Muscle of leg (tissue), 3 donors: ENCODE measurements at regions not wholly inside any gene's neighbourhood (a gene's known extent, or its start where the extent isn't known, plus 50 kb on each side); places are given as distances from the start of the nearest gene placed in this dataset.

Source experiments
- DNase-seq: peaks from one replicate; pipeline ENCODE4 v3.0.0; 2013
- H3K27ac ChIP-seq: one replicate; pipeline ENCODE4 v1.5.1; 2013; ENCODE audit warnings: mild to moderate bottlenecking, low read length, control low read depth
- H3K27me3 ChIP-seq: one replicate; pipeline ENCODE4 v1.6.1; 2013; ENCODE audit warnings: low read length; ENCODE audit not compliant: control insufficient read depth, insufficient read depth
- H3K36me3 ChIP-seq: one replicate; pipeline ENCODE4 v1.6.1; 2013; ENCODE audit warnings: low read length; ENCODE audit not compliant: control insufficient read depth, insufficient read depth
- H3K4me1 ChIP-seq: one replicate; pipeline ENCODE4 v1.6.1; 2013; ENCODE audit warnings: low read length; ENCODE audit not compliant: control insufficient read depth, insufficient read depth
- H3K4me3 ChIP-seq: one replicate; pipeline ENCODE4 v1.5.1; 2013; ENCODE audit warnings: low read length, control low read depth
- H3K9me3 ChIP-seq: replicated peaks from 2 replicates; pipeline ENCODE4 v1.6.1; 2013; ENCODE audit warnings: low read depth, low read length; ENCODE audit not compliant: control insufficient read depth
- WGBS: methylation state at CpG from one replicate; pipeline ENCODE4 v1.1.5; 2013; ENCODE audit warnings: missing lambda C conversion rate; ENCODE audit not compliant: insufficient coverage; 5-methylcytosine and 5-hydroxymethylcytosine counted together

DNA sequence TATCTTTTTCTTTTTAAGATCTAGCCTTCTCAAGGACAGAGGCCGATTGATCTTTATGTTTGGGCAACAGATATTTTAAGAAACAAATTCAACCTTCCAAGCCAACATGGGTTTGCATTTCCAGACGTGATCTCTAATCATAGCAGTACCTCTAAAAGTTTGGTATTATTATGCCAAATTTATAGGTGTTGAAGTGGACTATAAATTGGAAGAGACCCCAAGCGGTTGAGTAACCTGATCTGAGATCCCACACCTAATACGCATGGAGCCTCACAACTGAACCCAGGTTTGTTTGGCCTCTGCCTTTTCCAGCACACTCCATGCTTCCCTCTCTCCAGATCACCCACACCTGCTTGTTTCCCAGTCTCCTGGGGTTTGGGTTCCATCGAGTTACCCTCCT lies 116.5 kb downstream of the DDX1 start:
- Histone ChIP-seq H3K4me1 (peaks cover 17% of the 10 kb centered on the region), H3K27ac (peak overlapping the region; percentile 54), H3K27me3 (no peaks in the 10 kb centered on the region), H3K4me3 (no peak overlapping the region), H3K36me3 (no peaks in the 10 kb centered on the region), H3K9me3 (no peaks in the 10 kb centered on the region)
- no CpG with 5 or more reads among the region's 5 CpGs for WGBS
- no peak for DNase-seq

DNA sequence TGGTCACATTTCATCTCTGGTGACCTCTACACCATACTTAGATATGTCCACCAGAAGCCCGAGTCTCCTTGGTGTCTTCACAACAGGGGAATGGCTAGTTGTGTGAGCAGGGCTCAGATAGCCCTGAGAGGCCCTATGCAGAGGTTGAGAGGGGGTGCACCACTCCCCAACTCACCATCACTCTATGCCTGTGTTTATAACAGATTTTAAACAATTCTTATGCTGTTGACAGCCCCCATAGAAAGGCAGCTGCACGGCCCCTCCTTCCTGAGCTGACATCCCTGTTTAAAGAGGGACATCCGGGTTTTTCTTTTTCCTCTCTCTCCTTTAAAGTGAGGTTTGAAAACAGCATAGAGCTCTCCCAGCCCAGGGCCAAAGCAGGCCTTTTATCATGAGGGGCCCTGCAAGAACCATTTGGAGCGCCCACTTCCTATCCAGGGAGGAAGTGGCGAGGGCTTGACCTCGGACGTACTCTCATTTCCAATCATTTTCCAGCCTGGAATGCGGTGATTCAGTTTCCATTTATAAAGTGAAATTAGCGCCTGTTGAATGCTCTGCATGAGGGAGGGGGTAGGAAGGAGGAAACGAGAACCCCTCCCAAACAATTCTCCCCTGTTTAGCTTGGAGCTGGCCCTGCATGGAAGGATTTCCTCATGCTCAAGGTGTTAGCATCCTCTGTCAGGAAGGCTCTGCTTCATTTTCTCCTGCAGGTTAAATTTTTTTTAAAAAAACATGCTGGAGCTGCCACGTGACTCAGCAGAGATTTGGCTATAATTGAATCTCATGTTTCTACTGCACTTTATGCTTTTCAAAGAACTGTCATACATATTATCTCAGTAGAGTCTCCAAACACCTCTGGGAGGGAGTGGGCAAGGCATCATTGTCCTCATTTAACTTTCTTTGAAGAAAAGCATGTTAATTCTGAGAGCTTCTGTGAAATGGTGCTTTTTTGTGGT lies 117.5 kb downstream of the DDX1 start:
- H3K27ac ChIP-seq, result peak overlapping the region; percentile 54
- DNase-seq, result peak; percentile 49

DNA sequence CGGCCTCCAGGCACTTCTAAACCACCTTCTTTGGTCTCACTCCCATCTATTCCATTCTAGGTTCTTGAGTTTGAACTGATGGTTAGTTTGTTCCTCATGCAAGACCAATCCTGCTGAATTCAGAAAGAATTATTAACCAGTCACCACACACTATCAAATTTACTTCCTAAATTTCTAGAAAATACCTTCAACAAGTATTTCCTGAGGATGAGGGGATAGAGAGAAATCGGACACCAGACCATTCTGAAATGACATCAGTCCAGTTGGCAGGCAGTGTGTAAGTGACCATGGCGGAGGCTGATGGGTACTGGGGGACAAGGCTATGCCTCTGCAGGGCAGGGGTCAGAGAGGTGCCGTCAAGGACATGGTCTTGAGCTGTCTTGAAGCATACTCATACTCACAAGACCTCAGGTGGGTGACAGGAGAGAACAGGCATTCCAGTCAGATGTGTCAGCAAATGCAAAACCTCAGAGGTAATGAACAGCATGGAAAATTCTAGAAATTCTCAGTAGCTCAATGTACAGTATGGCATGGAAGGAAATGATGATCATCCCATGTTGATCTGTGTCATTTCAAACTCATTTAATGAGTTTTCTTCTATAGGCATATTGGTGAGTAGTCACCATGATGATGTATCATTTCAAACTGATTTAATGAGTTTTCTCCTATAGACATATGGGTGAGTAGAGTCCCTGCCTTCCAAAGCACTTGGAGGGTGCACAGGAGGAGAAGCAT lies 119.6 kb downstream of the DDX1 start:
- DNase-seq, result no peak
- Histone ChIP-seq H3K27me3 (no peaks in the 10 kb centered on the region), H3K27ac (no peak overlapping the region), H3K9me3 (no peaks in the 10 kb centered on the region), H3K4me3 (no peak overlapping the region), H3K36me3 (no peaks in the 10 kb centered on the region), H3K4me1 (peaks cover 12% of the 10 kb centered on the region)
- 100% methylated on average over 1 of the region's 4 CpGs for WGBS

More for the DNA sequence above, 117.5 kb downstream of the DDX1 start:
- Histone ChIP-seq H3K9me3 (no peaks in the 10 kb centered on the region), H3K4me3 (no peak overlapping the region), H3K27me3 (no peaks in the 10 kb centered on the region), H3K36me3 (no peaks in the 10 kb centered on the region), H3K4me1 (peaks cover 15% of the 10 kb centered on the region)
- 18% methylated on average over 2 of the region's 11 CpGs for WGBS

DNA sequence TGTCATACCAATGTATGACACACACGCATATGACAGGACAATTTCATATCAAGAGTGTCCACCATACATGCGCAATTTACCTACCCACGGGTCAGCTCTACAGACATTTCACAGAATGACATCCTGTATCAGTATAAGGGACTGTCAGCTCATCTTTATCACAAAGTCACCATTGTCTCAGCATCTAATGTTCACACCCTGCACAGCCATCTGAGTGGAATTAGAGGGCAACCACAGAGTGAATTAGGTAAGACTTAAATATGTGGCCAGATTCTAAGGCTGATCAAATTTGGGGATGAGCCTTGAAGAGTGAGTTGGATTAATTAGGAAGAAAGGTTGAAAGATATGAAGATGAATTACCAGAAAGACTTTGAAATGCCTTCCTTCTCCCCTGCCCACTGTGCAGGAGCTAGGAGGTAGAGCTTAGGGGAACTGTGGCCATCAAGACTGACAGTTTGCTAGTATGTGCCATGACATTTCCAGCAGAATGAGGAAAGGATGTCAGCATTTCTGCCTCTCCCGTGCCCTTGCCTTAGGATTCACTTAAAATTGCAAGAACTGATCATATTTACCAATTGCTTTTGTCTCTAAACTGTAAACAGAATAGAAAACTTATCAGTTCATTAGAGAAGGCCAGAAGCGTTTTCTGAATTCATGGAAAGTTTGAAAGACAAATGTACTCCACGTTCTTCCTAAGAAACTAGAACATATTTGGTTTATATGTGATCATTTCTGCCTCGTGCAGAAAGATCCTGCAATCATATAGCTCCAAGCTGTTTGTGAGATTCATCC lies 121.1 kb downstream of the DDX1 start:
- no peaks in the 10 kb centered on the region for H3K27me3 ChIP-seq
- H3K27ac ChIP-seq, result no peak overlapping the region
- WGBS, result no CpG with 5 or more reads among the region's 7 CpGs

DNA sequence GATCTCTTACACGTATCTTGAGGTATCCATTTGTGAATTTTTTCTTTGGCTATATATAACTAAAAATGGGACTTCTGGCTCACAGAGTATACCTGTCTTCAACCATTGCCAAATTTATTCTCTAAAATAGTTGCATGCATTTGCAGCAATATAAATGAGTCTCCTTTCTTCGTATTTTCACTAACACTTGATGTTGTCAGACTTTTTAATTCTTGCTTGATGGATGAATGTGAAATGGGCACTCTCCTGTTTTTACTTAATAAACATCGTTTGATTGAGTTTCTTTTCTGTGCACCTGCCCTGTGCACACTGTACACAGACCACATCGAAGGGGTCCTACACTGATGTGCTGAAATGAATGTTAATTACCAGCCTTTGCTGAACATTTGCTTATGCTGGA lies 121.8 kb downstream of the DDX1 start:
- no CpG with 5 or more reads among the region's 4 CpGs for WGBS
- Histone ChIP-seq H3K4me3 (no peak overlapping the region), H3K27ac (no peak overlapping the region)

More for the DNA sequence above, 121.1 kb downstream of the DDX1 start:
- Histone ChIP-seq H3K36me3 (no peaks in the 10 kb centered on the region), H3K9me3 (no peaks in the 10 kb centered on the region), H3K4me3 (no peak overlapping the region), H3K4me1 (peaks cover 12% of the 10 kb centered on the region)
- DNase-seq, result no peak

DNA sequence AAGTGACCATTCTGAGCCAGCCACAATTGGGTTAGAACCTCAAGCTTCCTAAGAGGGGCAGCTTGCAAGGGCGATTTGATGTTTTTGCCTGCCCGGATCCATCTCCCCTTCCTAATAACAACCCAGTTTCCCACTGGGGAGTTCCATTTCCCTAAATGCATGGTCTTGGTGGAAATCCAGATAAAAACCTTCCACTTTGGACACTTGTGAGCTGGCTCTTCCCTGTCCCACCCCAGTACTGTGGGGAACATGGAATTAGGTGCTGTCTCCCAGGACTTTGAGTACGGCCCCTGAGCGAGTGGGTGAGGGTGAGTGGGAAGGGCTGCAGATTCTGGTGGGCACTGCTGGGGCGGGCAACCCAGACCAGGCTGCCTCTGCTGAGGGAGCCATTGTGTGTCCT lies 122.3 kb downstream of the DDX1 start:
- no peak for DNase-seq

More for the DNA sequence above, 121.8 kb downstream of the DDX1 start:
- H3K9me3 ChIP-seq, result no peaks in the 10 kb centered on the region
- DNase-seq, result no peak
- H3K36me3 ChIP-seq, result no peaks in the 10 kb centered on the region
- H3K4me1 ChIP-seq, result peaks cover 8% of the 10 kb centered on the region
- H3K27me3 ChIP-seq, result no peaks in the 10 kb centered on the region

DNA sequence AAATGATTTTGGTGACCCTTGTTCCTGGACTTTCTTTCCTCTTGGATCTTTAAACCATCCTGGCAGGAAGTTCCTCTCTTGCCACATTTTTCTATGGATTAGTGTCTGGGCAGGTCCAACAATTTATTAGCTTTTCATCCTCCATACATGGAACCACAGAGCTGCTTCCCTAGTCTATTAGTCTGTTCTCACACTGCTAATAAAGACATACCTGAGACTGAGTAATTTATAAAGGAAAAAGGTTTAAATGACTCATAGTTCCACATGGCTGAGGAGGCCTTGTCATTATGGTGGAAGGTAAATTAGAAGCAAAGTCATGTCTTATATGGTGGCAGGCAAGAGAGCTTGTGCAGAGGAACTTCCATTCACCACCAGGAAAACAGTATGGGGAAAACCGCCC lies 122.9 kb downstream of the DDX1 start:
- no peaks in the 10 kb centered on the region for H3K36me3 ChIP-seq
- no CpG with 5 or more reads among the region's 1 CpG for WGBS
- no peak for DNase-seq
- no peak overlapping the region for H3K4me3 ChIP-seq
- H3K27me3 ChIP-seq, result no peaks in the 10 kb centered on the region
- H3K9me3 ChIP-seq, result no peaks in the 10 kb centered on the region
- no peak overlapping the region for H3K27ac ChIP-seq
- H3K4me1 ChIP-seq, result no peaks in the 10 kb centered on the region

More for the DNA sequence above, 122.3 kb downstream of the DDX1 start:
- H3K27ac ChIP-seq, result no peak overlapping the region
- H3K27me3 ChIP-seq, result no peaks in the 10 kb centered on the region
- WGBS, result 100% methylated on average over 1 of the region's 5 CpGs
- H3K4me3 ChIP-seq, result no peak overlapping the region
- H3K4me1 ChIP-seq, result peaks cover 3% of the 10 kb centered on the region
- H3K36me3 ChIP-seq, result no peaks in the 10 kb centered on the region
- no peaks in the 10 kb centered on the region for H3K9me3 ChIP-seq

DNA sequence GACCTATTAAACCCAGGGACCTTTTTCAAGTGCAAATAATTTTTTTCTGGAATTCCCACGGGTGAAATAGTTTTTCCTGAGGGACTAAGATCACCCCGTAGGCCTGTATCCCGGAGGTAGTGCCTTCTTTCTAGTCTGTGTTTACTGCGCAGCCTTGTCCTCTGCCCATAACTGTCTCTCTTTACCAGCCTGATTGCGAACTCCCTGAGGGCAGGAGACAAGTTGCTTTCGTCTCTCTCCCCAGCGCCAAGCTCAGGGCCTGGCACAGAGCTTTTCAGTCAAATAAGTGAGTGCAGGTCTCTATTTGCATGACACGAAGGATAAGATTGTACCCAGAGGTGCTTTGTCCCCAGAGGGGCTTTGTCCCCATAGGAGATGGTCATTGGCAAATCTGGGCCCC lies 123.9 kb downstream of the DDX1 start:
- no peak for DNase-seq
- H3K27me3 ChIP-seq, result no peaks in the 10 kb centered on the region
- H3K36me3 ChIP-seq, result no peaks in the 10 kb centered on the region
- H3K4me3 ChIP-seq, result no peak overlapping the region
- WGBS, result 92% methylated on average over 8 of the region's 8 CpGs
- no peaks in the 10 kb centered on the region for H3K9me3 ChIP-seq
- no peak overlapping the region for H3K27ac ChIP-seq
- H3K4me1 ChIP-seq, result no peaks in the 10 kb centered on the region

DNA sequence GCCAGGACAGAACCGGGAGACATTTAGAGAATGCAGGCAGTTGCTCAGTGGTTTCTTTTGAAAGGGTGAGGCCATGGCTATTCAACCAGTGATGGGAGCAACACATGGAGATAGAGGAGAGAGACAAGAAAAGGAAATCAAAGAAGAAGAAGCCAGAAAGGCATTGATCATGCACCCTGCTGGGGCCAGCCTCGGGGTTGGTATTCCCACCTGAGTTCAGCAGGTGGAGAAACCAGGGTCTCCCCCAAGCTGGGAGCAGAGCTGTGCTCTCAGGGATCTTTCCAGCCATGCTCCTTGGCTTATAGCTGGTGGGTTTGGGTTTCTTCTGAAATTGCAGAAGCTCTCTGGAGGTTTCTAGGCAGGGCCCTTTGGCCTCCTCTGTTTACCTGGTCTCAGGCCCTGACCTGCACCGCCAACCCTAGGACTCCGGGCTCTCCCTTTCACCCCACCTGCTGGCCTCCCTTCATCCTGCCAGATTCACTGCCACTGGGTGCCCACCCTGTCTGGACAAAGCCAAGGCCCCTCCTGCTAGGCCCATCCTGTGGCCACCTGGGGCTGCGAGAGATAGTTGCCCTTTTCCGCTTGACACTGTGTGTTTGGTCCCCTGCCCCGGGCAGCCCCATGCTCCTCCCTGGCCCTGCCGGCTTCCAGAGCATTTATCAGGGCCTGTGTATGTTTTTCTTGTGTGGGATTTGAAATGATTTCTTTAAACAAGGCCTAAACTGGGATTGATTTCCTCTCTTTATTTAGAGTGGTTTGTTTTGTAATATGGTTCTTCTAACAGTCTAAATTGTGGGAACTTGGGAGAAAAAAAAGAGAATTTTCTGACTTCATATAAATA lies 126.7 kb downstream of the DDX1 start:
- no peaks in the 10 kb centered on the region for H3K4me1 ChIP-seq
- DNase-seq, result no peak
- no peaks in the 10 kb centered on the region for H3K9me3 ChIP-seq
- H3K27me3 ChIP-seq, result peaks cover 3% of the 10 kb centered on the region
- WGBS, result 74% methylated on average over 7 of the region's 8 CpGs
- no peak overlapping the region for H3K27ac ChIP-seq
- H3K36me3 ChIP-seq, result no peaks in the 10 kb centered on the region
- no peak overlapping the region for H3K4me3 ChIP-seq
